IMR-90 (cell line): ENCODE measurements at regions not wholly inside any gene's neighbourhood (a gene's known extent, or its start where the extent isn't known, plus 50 kb on each side); places are given as distances from the start of the nearest gene placed in this dataset.

Source experiments
- ATAC-seq: fragments of 200-7000 bp; cut with Tn5 transposase; 2 replicates; pipeline ENCODE4 v1.9.1; 2020; ENCODE audit warnings: low read depth, mild to moderate bottlenecking, moderate library complexity
- BruUV-seq: library from RNA; stranded (reverse); fragments of 400-500 nt; replicated peaks from 2 replicates; lab custom pipeline; 2021; lab: Mats Ljungman, UMichigan
- CTCF ChIA-PET: fragments of 300-600 bp; formaldehyde crosslinking; extraction: SDS; loops from one replicate; lab custom pipeline; 2021; ENCODE audit warnings: antibody characterized with exemption; lab: Yijun Ruan, JAX
- POLR2A ChIA-PET: fragments of 300-600 bp; sonication (Branson Sonifier 250); formaldehyde crosslinking; loops from one replicate; lab custom pipeline; 2022; ENCODE audit warnings: antibody characterized with exemption; ENCODE audit not compliant: unreplicated experiment; lab: Charles Lee
- DNase-seq: peaks from one replicate; pipeline ENCODE4 v3.0.0; 2013
- H2AFZ ChIP-seq: replicated peaks from 2 replicates; pipeline ENCODE3; 2013; ENCODE audit warnings: low read length, mild to moderate bottlenecking; ENCODE audit not compliant: poor library complexity
- H2AK5ac ChIP-seq: 2 replicates; pipeline ENCODE4 v1.6.1; 2013; ENCODE audit warnings: low read depth, low read length, inconsistent platforms
- H2AK9ac ChIP-seq: replicated peaks from 2 replicates; pipeline ENCODE3; 2013; ENCODE audit warnings: mild to moderate bottlenecking, low read depth, low read length, moderate library complexity; ENCODE audit not compliant: poor library complexity
- H2BK120ac ChIP-seq: 2 replicates; pipeline ENCODE4 v1.6.1; 2013; ENCODE audit warnings: low read depth, low read length, inconsistent platforms
- H2BK15ac ChIP-seq: 3 replicates; pipeline ENCODE4 v1.6.1; 2013; ENCODE audit warnings: low read depth, low read length, inconsistent platforms
- H2BK20ac ChIP-seq: 2 replicates; pipeline ENCODE4 v1.6.1; 2013; ENCODE audit warnings: low read depth, mild to moderate bottlenecking, inconsistent platforms, low read length, moderate library complexity
- H2BK5ac ChIP-seq: 2 replicates; pipeline ENCODE4 v1.6.1; 2013; ENCODE audit warnings: mild to moderate bottlenecking, low read depth, low read length, inconsistent platforms; ENCODE audit not compliant: poor library complexity, severe bottlenecking
- H3K14ac ChIP-seq: replicated peaks from 2 replicates; pipeline ENCODE4 v1.6.1; 2013; ENCODE audit warnings: low read depth, low read length, inconsistent platforms
- H3K18ac ChIP-seq: 2 replicates; pipeline ENCODE4 v1.6.1; 2013; ENCODE audit warnings: low read depth, low read length, control low read depth
- H3K23ac ChIP-seq: 2 replicates; pipeline ENCODE4 v1.6.1; 2013; ENCODE audit warnings: low read depth, low read length, inconsistent platforms
- H3K27ac ChIP-seq: 2 replicates; pipeline ENCODE4 v1.5.1; 2013; ENCODE audit warnings: mild to moderate bottlenecking, control low read depth, low read length; ENCODE audit not compliant: insufficient read depth
- H3K27me3 ChIP-seq: 2 replicates; pipeline ENCODE4 v1.6.1; 2013; ENCODE audit warnings: low read length; ENCODE audit not compliant: control insufficient read depth, insufficient read depth
- H3K36me3 ChIP-seq: 2 replicates; pipeline ENCODE4 v1.6.1; 2013; ENCODE audit warnings: low read length, mixed read lengths; ENCODE audit not compliant: control insufficient read depth, insufficient read depth
- H3K4ac ChIP-seq: 2 replicates; pipeline ENCODE4 v1.6.1; 2013; ENCODE audit warnings: low read depth, low read length, inconsistent platforms
- H3K4me1 ChIP-seq: 2 replicates; pipeline ENCODE4 v1.6.1; 2013; ENCODE audit warnings: low read length, mixed read lengths; ENCODE audit not compliant: control insufficient read depth, insufficient read depth
- H3K4me2 ChIP-seq: 2 replicates; pipeline ENCODE4 v1.6.1; 2013; ENCODE audit warnings: low read depth, mild to moderate bottlenecking, control low read depth, low read length, moderate library complexity
- H3K4me3 ChIP-seq: 2 replicates; pipeline ENCODE4 v1.5.1; 2013; ENCODE audit warnings: low read depth, mild to moderate bottlenecking, control low read depth, low read length, moderate library complexity; ENCODE audit not compliant: insufficient read depth
- H3K56ac ChIP-seq: 2 replicates; pipeline ENCODE4 v1.6.1; 2013; ENCODE audit warnings: low read length, inconsistent platforms; ENCODE audit not compliant: insufficient read depth; ENCODE audit errors: extremely low read depth
- H3K79me1 ChIP-seq, 2 experiments: 2 replicates each; pipeline ENCODE4 v1.6.1; 2013; ENCODE audit warnings: low read length in 2 of 2, inconsistent platforms in 1 of 2, low read depth in 1 of 2
- H3K9ac ChIP-seq: 2 replicates; pipeline ENCODE4 v1.6.1; 2013; ENCODE audit warnings: low read depth, low read length, control low read depth
- H3K9me1 ChIP-seq: 2 replicates; pipeline ENCODE4 v1.6.1; 2013; ENCODE audit warnings: low read length, inconsistent platforms; ENCODE audit not compliant: insufficient read depth
- H3K9me3 ChIP-seq: 2 replicates; pipeline ENCODE4 v1.6.1; 2013; ENCODE audit warnings: low read length; ENCODE audit not compliant: control insufficient read depth, insufficient read depth
- H4K20me1 ChIP-seq: 2 replicates; pipeline ENCODE4 v1.6.1; 2013; ENCODE audit warnings: low read length, inconsistent platforms; ENCODE audit not compliant: insufficient read depth
- H4K5ac ChIP-seq: 2 replicates; pipeline ENCODE4 v1.6.1; 2013; ENCODE audit warnings: mild to moderate bottlenecking, low read depth, low read length, control low read depth
- H4K8ac ChIP-seq, 2 experiments: 2 replicates each; pipeline ENCODE4 v1.6.1; 2013; ENCODE audit warnings: low read depth in 2 of 2, low read length in 2 of 2, control low read depth in 1 of 2, inconsistent platforms in 1 of 2
- H4K91ac ChIP-seq: 2 replicates; pipeline ENCODE4 v1.6.1; 2013; ENCODE audit warnings: low read depth, low read length, inconsistent platforms; ENCODE audit not compliant: insufficient read depth
- FOS ChIP-seq: fragments of 150-350 bp; IDR thresholded peaks from 2 replicates; pipeline ENCODE4 v1.6.1; 2016; ENCODE audit warnings: low read depth, low read length
- MAZ ChIP-seq: IDR thresholded peaks from 2 replicates; pipeline ENCODE4 v1.6.1; 2012; ENCODE audit warnings: low read depth, mild to moderate bottlenecking, low read length, improper control_type of control experiment, moderate library complexity, borderline replicate concordance
- MXI1 ChIP-seq: IDR thresholded peaks from 2 replicates; pipeline ENCODE4 v1.6.1; 2012; ENCODE audit warnings: low read depth, mild to moderate bottlenecking, low read length, moderate library complexity, borderline replicate concordance
- POLR2A ChIP-seq: IDR thresholded peaks from 2 replicates; pipeline ENCODE4 v1.6.1; 2012; ENCODE audit warnings: mild to moderate bottlenecking, low read depth, low read length
- RFX5 ChIP-seq: IDR thresholded peaks from 2 replicates; pipeline ENCODE4 v1.8.0; 2012; ENCODE audit warnings: low read depth, mild to moderate bottlenecking, low read length, moderate library complexity
- SMC3 ChIP-seq: fragments of 150-350 bp; IDR thresholded peaks from 2 replicates; pipeline ENCODE4 v1.6.1; 2016; ENCODE audit warnings: low read depth, mild to moderate bottlenecking, antibody characterized with exemption, low read length, moderate library complexity
- WGBS, 2 experiments: methylation state at CpG; one replicate each; pipeline versions ENCODE4 v1.1.5 to v1.1.7; 2013; ENCODE audit warnings: missing lambda C conversion rate in 2 of 2; ENCODE audit not compliant: insufficient read length in 1 of 2; ENCODE audit errors: extremely low coverage in 2 of 2; 5-methylcytosine and 5-hydroxymethylcytosine counted together
- dilution Hi-C: fragments of 300-500 bp; cut with HindIII; formaldehyde crosslinking; loops from one replicate; pipeline ENCODE4 v1.14.3; 2018; ENCODE audit warnings: low sequenced_read_pairs; ENCODE audit not compliant: unreplicated experiment
- in situ Hi-C: fragments of 300-500 bp; cut with MboI; formaldehyde crosslinking; loops from 3 replicates; pipeline ENCODE4 v1.14.3; 2019; ENCODE audit warnings: low sequenced_read_pairs, inconsistent platforms, mixed read lengths
- intact Hi-C: fragments of 100-400 bp; cut with micrococcal nuclease; formaldehyde crosslinking; loops from 2 replicates; pipeline ENCODE4 v1.10.0; 2022
- TF ChIP-seq, protein P1 (sequence below): conservative IDR thresholded peaks from 2 replicates; pipeline ENCODE4 v1.5.1; 2012; ENCODE audit warnings: mild to moderate bottlenecking, low read depth, low read length, improper control_type of control experiment

DNA sequence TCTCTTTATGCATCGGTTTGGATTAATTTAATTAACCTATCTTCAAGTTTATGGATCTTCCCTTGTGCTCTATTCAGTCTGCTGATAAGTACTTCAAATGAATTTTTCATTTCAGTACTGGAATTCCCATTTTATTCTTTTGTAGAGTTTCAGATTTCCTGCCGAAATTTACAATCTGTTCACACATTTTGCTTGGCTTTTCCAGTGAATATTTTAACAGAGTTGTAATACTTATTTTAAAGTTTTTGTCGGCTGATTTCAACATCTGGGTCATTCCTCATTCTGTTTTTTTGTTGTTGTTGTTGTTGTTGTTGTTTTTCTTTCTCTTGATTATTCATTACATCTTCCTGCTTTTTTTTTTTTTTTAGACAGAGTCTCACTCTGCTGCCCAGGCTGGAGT, 89.9 kb upstream of the KCNMA1 start:
- Histone ChIP-seq H2BK20ac (no peak overlapping the region), H4K91ac (no peak overlapping the region), H3K9ac (no peak overlapping the region), H3K23ac (no peak overlapping the region), H4K5ac (no peak overlapping the region), H3K14ac (no peak overlapping the region), H4K8ac (no peak overlapping the region), H4K20me1 (no peaks in the 10 kb centered on the region), H3K79me1 (no peaks in the 10 kb centered on the region), H3K56ac (no peak overlapping the region), H3K27ac (no peak overlapping the region), H3K9me3 (no peaks in the 10 kb centered on the region), H2AK5ac (no peak overlapping the region), H3K4me3 (no peak overlapping the region), H3K4me2 (no peak overlapping the region), H3K27me3 (no peaks in the 10 kb centered on the region), H2AK9ac (no peak overlapping the region), H3K4ac (no peak overlapping the region), H2BK5ac (no peak overlapping the region), H2BK120ac (no peak overlapping the region), H3K18ac (no peak overlapping the region), H2BK15ac (no peak overlapping the region), H3K9me1 (0 out of 2 replicates have a peak, but pooled peaks cover 3% of the 10 kb centered on the region), H2AFZ (no peak overlapping the region), H3K4me1 (no peaks in the 10 kb centered on the region), H3K36me3 (no peaks in the 10 kb centered on the region)
- POLR2A ChIA-PET: no interaction called here
- CTCF ChIA-PET: no interaction called here
- in situ Hi-C loops: no loop called here
- BruUV-seq: no TSS peak
- WGBS, 2 experiments: no CpG with 5 or more reads among the region's 3 CpGs
- no peak for TF ChIP-seq FOS
- no peak for TF ChIP-seq POLR2A
- TF ChIP-seq, protein P1, sequence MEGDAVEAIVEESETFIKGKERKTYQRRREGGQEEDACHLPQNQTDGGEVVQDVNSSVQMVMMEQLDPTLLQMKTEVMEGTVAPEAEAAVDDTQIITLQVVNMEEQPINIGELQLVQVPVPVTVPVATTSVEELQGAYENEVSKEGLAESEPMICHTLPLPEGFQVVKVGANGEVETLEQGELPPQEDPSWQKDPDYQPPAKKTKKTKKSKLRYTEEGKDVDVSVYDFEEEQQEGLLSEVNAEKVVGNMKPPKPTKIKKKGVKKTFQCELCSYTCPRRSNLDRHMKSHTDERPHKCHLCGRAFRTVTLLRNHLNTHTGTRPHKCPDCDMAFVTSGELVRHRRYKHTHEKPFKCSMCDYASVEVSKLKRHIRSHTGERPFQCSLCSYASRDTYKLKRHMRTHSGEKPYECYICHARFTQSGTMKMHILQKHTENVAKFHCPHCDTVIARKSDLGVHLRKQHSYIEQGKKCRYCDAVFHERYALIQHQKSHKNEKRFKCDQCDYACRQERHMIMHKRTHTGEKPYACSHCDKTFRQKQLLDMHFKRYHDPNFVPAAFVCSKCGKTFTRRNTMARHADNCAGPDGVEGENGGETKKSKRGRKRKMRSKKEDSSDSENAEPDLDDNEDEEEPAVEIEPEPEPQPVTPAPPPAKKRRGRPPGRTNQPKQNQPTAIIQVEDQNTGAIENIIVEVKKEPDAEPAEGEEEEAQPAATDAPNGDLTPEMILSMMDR: no peak
- TF ChIP-seq MXI1: no peak
- no peak for TF ChIP-seq MAZ
- no peak for TF ChIP-seq RFX5
- no peak for TF ChIP-seq SMC3
- intact Hi-C loops: no loop called here
- dilution Hi-C loops: no loop called here
- no peak for DNase-seq
- ATAC-seq: no peak
